HG03460 (cell line): ENCODE measurements at regions not wholly inside any gene's neighbourhood (a gene's known extent, or its start where the extent isn't known, plus 50 kb on each side); places are given as distances from the start of the nearest gene placed in this dataset.
A peak's percentile ranks its signal among the peaks of the same experiment; 100 is the strongest.
"Not testable (repeated sequence)": the region's sequence is repeated elsewhere in the genome, so short reads cannot be mapped to it uniquely, and the experiment has no call there.

Experiments
- ATAC-seq: cut with Tn5 transposase; IDR thresholded peaks from one replicate; pipeline ENCODE4 v1.9.1; 2021; ENCODE audit not compliant: unreplicated experiment

- ATAC-seq: no peak
These were observed 152.6 kb upstream of the CLNK start for GRCh38 chr4:10837151-10837550.

- ATAC-seq: no peak
These were observed 148.4 kb upstream of the CLNK start for GRCh38 chr4:10832806-10833628.

- no peak for ATAC-seq
These were observed 147.3 kb upstream of the CLNK start for GRCh38 chr4:10831727-10832408.

GRCh38 chr4:10828918-10829538 is 144.5 kb upstream of the CLNK start:
- ATAC-seq: not testable (repeated sequence)

- ATAC-seq: no peak
These were observed 137.3 kb upstream of the CLNK start for GRCh38 chr4:10821826-10822225.

GRCh38 chr4:10816571-10816970 is 132.0 kb upstream of the CLNK start:
- no peak for ATAC-seq

- no peak for ATAC-seq
These were observed 127.4 kb upstream of the CLNK start for GRCh38 chr4:10811991-10812390.

- ATAC-seq: no peak
These were observed 125.8 kb upstream of the CLNK start for GRCh38 chr4:10810411-10810810.

- ATAC-seq: peak; percentile 69
These were observed 125.3 kb upstream of the CLNK start for GRCh38 chr4:10809905-10810304.

- ATAC-seq: no peak
These were observed 124.0 kb upstream of the CLNK start for GRCh38 chr4:10808591-10808990.

- no peak for ATAC-seq
These were observed 122.5 kb upstream of the CLNK start for GRCh38 chr4:10806953-10807645.

GRCh38 chr4:10803713-10804343 is 119.3 kb upstream of the CLNK start:
- no peak for ATAC-seq

- no peak for ATAC-seq
These were observed 102.8 kb upstream of the CLNK start for GRCh38 chr4:10787365-10787764.

- no peak for ATAC-seq
These were observed 100.1 kb upstream of the CLNK start for GRCh38 chr4:10784621-10785020.

GRCh38 chr4:10783351-10783750 is 98.8 kb upstream of the CLNK start:
- ATAC-seq: no peak

- ATAC-seq: no peak
These were observed 97.2 kb upstream of the CLNK start for GRCh38 chr4:10781805-10782204.

GRCh38 chr4:10780803-10781202 is 96.2 kb upstream of the CLNK start:
- not testable (repeated sequence) for ATAC-seq

- not testable (repeated sequence) for ATAC-seq
These were observed 90.6 kb upstream of the CLNK start for GRCh38 chr4:10775132-10775531.

- ATAC-seq: no peak
These were observed 89.1 kb upstream of the CLNK start for GRCh38 chr4:10773656-10774055.

- ATAC-seq: no peak
These were observed 88.4 kb upstream of the CLNK start for GRCh38 chr4:10773010-10773409.

GRCh38 chr4:10765386-10765785 is 80.8 kb upstream of the CLNK start:
- ATAC-seq: no peak
